Progenitor cell of endocrine pancreas (in vitro differentiated cells): ENCODE measurements at regions not wholly inside any gene's neighbourhood (a gene's known extent, or its start where the extent isn't known, plus 50 kb on each side); places are given as distances from the start of the nearest gene placed in this dataset.

Source experiments
- DNase-seq: peaks from one replicate; pipeline ENCODE4 v3.0.0; 2021; ENCODE audit warnings: low spot score; ENCODE audit not compliant: unreplicated experiment
- H3K27ac Mint-ChIP-seq: 2 replicates; pipeline ENCODE4 v1.8.0; 2021; ENCODE audit warnings: mild to moderate bottlenecking, moderate library complexity, mixed read lengths
- H3K27me3 Mint-ChIP-seq: 2 replicates; pipeline ENCODE4 v1.8.0; 2021; ENCODE audit warnings: mixed read lengths
- H3K36me3 Mint-ChIP-seq: 2 replicates; pipeline ENCODE4 v1.8.0; 2022; ENCODE audit warnings: mixed read lengths; ENCODE audit not compliant: insufficient read depth
- H3K4me1 Mint-ChIP-seq: 2 replicates; pipeline ENCODE4 v1.8.0; 2021; ENCODE audit warnings: low read depth, mixed read lengths
- H3K4me3 Mint-ChIP-seq: 2 replicates; pipeline ENCODE4 v1.8.0; 2021; ENCODE audit warnings: low read depth, mild to moderate bottlenecking, moderate library complexity, mixed read lengths
- H3K9me3 Mint-ChIP-seq: 2 replicates; pipeline ENCODE4 v1.8.0; 2021; ENCODE audit warnings: low read depth, mixed read lengths
- CTCF ChIP-seq: fragments of 200-600 bp; sonication (generic); IDR thresholded peaks from one replicate; pipeline ENCODE4 v1.5.0; 2021; ENCODE audit warnings: antibody characterized with exemption, mild to moderate bottlenecking; ENCODE audit not compliant: unreplicated experiment

GRCh38 chr14:84969501-84969900 is 560.4 kb upstream of the FLRT2 start:
- no peaks in the 10 kb centered on the region for H3K36me3 Mint-ChIP-seq
- H3K27ac Mint-ChIP-seq, result no peak overlapping the region
- DNase-seq, result no peak
- TF ChIP-seq CTCF, result no peak
- no peak overlapping the region for H3K4me3 Mint-ChIP-seq
- H3K4me1 Mint-ChIP-seq, result no peaks in the 10 kb centered on the region
- peaks cover 22% of the 10 kb centered on the region for H3K27me3 Mint-ChIP-seq
- no peaks in the 10 kb centered on the region for H3K9me3 Mint-ChIP-seq

- Mint-ChIP-seq H3K36me3 (no peaks in the 10 kb centered on the region), H3K27ac (no peak overlapping the region), H3K4me3 (no peak overlapping the region), H3K27me3 (peaks cover 3% of the 10 kb centered on the region), H3K4me1 (peaks cover 10% of the 10 kb centered on the region), H3K9me3 (no peaks in the 10 kb centered on the region)
- no peak for DNase-seq
- no peak for TF ChIP-seq CTCF
Observed at GRCh38 chr14:84975241-84975902, 554.6 kb upstream of the FLRT2 start.

- no peak for DNase-seq
- Mint-ChIP-seq H3K27ac (no peak overlapping the region), H3K9me3 (no peaks in the 10 kb centered on the region), H3K36me3 (no peaks in the 10 kb centered on the region), H3K27me3 (peaks cover 3% of the 10 kb centered on the region), H3K4me3 (no peak overlapping the region), H3K4me1 (peaks cover 10% of the 10 kb centered on the region)
- TF ChIP-seq CTCF, result no peak
Observed at GRCh38 chr14:84976805-84977204, 553.1 kb upstream of the FLRT2 start.

GRCh38 chr14:84987042-84987441 is 542.9 kb upstream of the FLRT2 start:
- no peak overlapping the region for H3K27ac Mint-ChIP-seq
- H3K9me3 Mint-ChIP-seq, result peaks cover 15% of the 10 kb centered on the region
- H3K4me3 Mint-ChIP-seq, result no peak overlapping the region
- no peak for DNase-seq
- no peaks in the 10 kb centered on the region for H3K27me3 Mint-ChIP-seq
- no peaks in the 10 kb centered on the region for H3K4me1 Mint-ChIP-seq
- H3K36me3 Mint-ChIP-seq, result no peaks in the 10 kb centered on the region
- no peak for TF ChIP-seq CTCF

GRCh38 chr14:84988357-84988756 is 541.6 kb upstream of the FLRT2 start:
- DNase-seq, result no peak
- Mint-ChIP-seq H3K36me3 (no peaks in the 10 kb centered on the region), H3K27ac (no peak overlapping the region), H3K9me3 (peaks cover 14% of the 10 kb centered on the region), H3K4me3 (no peak overlapping the region), H3K27me3 (no peaks in the 10 kb centered on the region), H3K4me1 (no peaks in the 10 kb centered on the region)
- TF ChIP-seq CTCF, result no peak
